ENCODE measurements at regions not wholly inside any gene's neighbourhood (a gene's known extent, or its start where the extent isn't known, plus 50 kb on each side); places are given as distances from the start of the nearest gene placed in this dataset.
A peak's percentile ranks its signal among the peaks of the same experiment; 100 is the strongest.

- DNase-seq = no peak
- Mint-ChIP-seq H3K27ac (ENCODE audit: unreplicated experiment) (no peak overlapping the region), H3K4me1 (ENCODE audit: low read depth, unreplicated experiment) (no peaks in the 10 kb centered on the region), H3K9me3 (ENCODE audit: low read depth, unreplicated experiment) (peaks cover 3% of the 10 kb centered on the region), H3K27me3 (ENCODE audit: unreplicated experiment) (peaks cover 7% of the 10 kb centered on the region), H3K36me3 (ENCODE audit: insufficient read depth, unreplicated experiment) (no peaks in the 10 kb centered on the region), H3K4me3 (ENCODE audit: low read depth, unreplicated experiment) (no peak overlapping the region)
- no TSS peak for BruUV-seq (replicated peaks)
- no peak for TF ChIP-seq CTCF (IDR thresholded peaks at IDR 0.05; ENCODE audit: unreplicated experiment)
- CTCF ChIA-PET = no interaction called here
- intact Hi-C loops (cut with micrococcal nuclease; ENCODE audit: unreplicated experiment) = no loop called here
Observed at GRCh38 chr7:51446785-51447184, 130.2 kb upstream of the COBL start.

DNA sequence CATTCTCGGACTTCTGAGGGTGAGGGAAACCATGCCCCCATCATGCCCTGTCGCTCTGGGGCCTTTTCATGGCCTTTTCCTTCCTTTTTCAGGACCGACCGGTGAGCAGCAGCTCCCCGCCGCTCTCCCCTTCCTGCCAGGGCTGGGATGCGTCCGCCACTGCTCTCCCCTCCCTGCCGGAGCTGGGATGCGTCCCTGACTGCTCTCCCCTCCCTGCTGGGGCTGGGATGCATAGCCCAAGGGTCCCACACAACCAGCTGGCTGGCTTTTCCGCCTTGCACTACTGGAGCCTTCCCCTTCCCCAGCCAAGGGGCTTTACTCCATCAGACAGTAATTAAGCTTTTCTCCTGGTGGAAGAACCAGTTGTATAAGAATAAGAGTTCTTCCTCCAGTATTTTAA, 129.7 kb upstream of the COBL start:
- CTCF ChIA-PET = no interaction called here
- no peak for DNase-seq
- H3K36me3 Mint-ChIP-seq (ENCODE audit: insufficient read depth, unreplicated experiment) = no peaks in the 10 kb centered on the region
- H3K27me3 Mint-ChIP-seq (ENCODE audit: unreplicated experiment) = peaks cover 7% of the 10 kb centered on the region
- no peaks in the 10 kb centered on the region for H3K4me1 Mint-ChIP-seq (ENCODE audit: low read depth, unreplicated experiment)
- no peak overlapping the region for H3K4me3 Mint-ChIP-seq (ENCODE audit: low read depth, unreplicated experiment)
- intact Hi-C loops (cut with micrococcal nuclease; ENCODE audit: unreplicated experiment) = no loop called here
- H3K9me3 Mint-ChIP-seq (ENCODE audit: low read depth, unreplicated experiment) = peaks cover 3% of the 10 kb centered on the region
- H3K27ac Mint-ChIP-seq (ENCODE audit: unreplicated experiment) = no peak overlapping the region
- BruUV-seq (replicated peaks) = no TSS peak
- no peak for TF ChIP-seq CTCF (IDR thresholded peaks at IDR 0.05; ENCODE audit: unreplicated experiment)

GRCh38 chr7:51444936-51445335, 128.3 kb upstream of the COBL start:
- H3K4me1 Mint-ChIP-seq (ENCODE audit: low read depth, unreplicated experiment) = no peaks in the 10 kb centered on the region
- CTCF ChIA-PET = no interaction called here
- no peaks in the 10 kb centered on the region for H3K36me3 Mint-ChIP-seq (ENCODE audit: insufficient read depth, unreplicated experiment)
- H3K9me3 Mint-ChIP-seq (ENCODE audit: low read depth, unreplicated experiment) = peaks cover 3% of the 10 kb centered on the region
- intact Hi-C loops (cut with micrococcal nuclease; ENCODE audit: unreplicated experiment) = no loop called here
- no peak for DNase-seq
- H3K27ac Mint-ChIP-seq (ENCODE audit: unreplicated experiment) = no peak overlapping the region
- BruUV-seq (replicated peaks) = no TSS peak
- no peaks in the 10 kb centered on the region for H3K27me3 Mint-ChIP-seq (ENCODE audit: unreplicated experiment)
- TF ChIP-seq CTCF (IDR thresholded peaks at IDR 0.05; ENCODE audit: unreplicated experiment) = no peak
- no peak overlapping the region for H3K4me3 Mint-ChIP-seq (ENCODE audit: low read depth, unreplicated experiment)

GRCh38 chr7:51430480-51431086, 114.0 kb upstream of the COBL start:
- Mint-ChIP-seq H3K27ac (ENCODE audit: unreplicated experiment) (no peak overlapping the region), H3K4me1 (ENCODE audit: low read depth, unreplicated experiment) (no peaks in the 10 kb centered on the region), H3K27me3 (ENCODE audit: unreplicated experiment) (peaks cover 52% of the 10 kb centered on the region), H3K36me3 (ENCODE audit: insufficient read depth, unreplicated experiment) (no peaks in the 10 kb centered on the region), H3K4me3 (ENCODE audit: low read depth, unreplicated experiment) (no peak overlapping the region), H3K9me3 (ENCODE audit: low read depth, unreplicated experiment) (no peaks in the 10 kb centered on the region)
- peak; percentile 97 for TF ChIP-seq CTCF (IDR thresholded peaks at IDR 0.05; ENCODE audit: unreplicated experiment)
- no TSS peak for BruUV-seq (replicated peaks)
- intact Hi-C loops (cut with micrococcal nuclease; ENCODE audit: unreplicated experiment) = loop anchor here (5.0 to 10.0 kb wide), 5 partner anchors 162 to 434 kb away; no protein-coding TSS in a partner anchor
- CTCF ChIA-PET = interaction anchor here (0.6 to 1.4 kb wide), 9 partner anchors 33 to 1338 kb away, joined by 3 to 8 read pairs (median 4); no protein-coding TSS in a partner anchor
- peak; percentile 82 for DNase-seq

Measured in Calu3 (cell line).